CD4-positive, alpha-beta T cell treated with Interleukin-15 for 1 hour (primary cell): ENCODE measurements at regions not wholly inside any gene's neighbourhood (a gene's known extent, or its start where the extent isn't known, plus 50 kb on each side); places are given as distances from the start of the nearest gene placed in this dataset.

Experiments
- DNase-seq: peaks from one replicate; pipeline ENCODE4 v3.0.0-alpha.2; 2020

GRCh38 chr21:35682904-35683549, 377.3 kb downstream of the SETD4 start:
- no peak for DNase-seq

GRCh38 chr21:35681946-35682345, 378.4 kb downstream of the SETD4 start:
- DNase-seq = no peak

- DNase-seq = no peak
Observed at GRCh38 chr21:35679076-35679475, 381.2 kb downstream of the SETD4 start.

- DNase-seq = no peak
Observed at GRCh38 chr21:35678393-35678792, 381.9 kb downstream of the SETD4 start.

GRCh38 chr21:35677298-35677841, 383.0 kb downstream of the SETD4 start:
- no peak for DNase-seq

GRCh38 chr21:35674895-35675470, 385.3 kb downstream of the SETD4 start:
- DNase-seq = no peak

GRCh38 chr21:35674091-35674671, 386.1 kb downstream of the SETD4 start:
- no peak for DNase-seq

- DNase-seq = no peak
Observed at GRCh38 chr21:35672313-35672712, 388.0 kb downstream of the SETD4 start.

- DNase-seq = no peak
Observed at GRCh38 chr21:35664683-35665082, 395.6 kb downstream of the SETD4 start.

GRCh38 chr21:35663856-35664606, 396.3 kb downstream of the SETD4 start:
- no peak for DNase-seq

GRCh38 chr21:35658242-35658641, 402.1 kb downstream of the SETD4 start:
- DNase-seq = peak; percentile 20

- no peak for DNase-seq
Observed at GRCh38 chr21:35652872-35653271, 407.5 kb downstream of the SETD4 start.

- no peak for DNase-seq
Observed at GRCh38 chr21:35652196-35652595, 408.1 kb downstream of the SETD4 start.

- no peak for DNase-seq
Observed at GRCh38 chr21:35651196-35651595, 409.1 kb downstream of the SETD4 start.

- no peak for DNase-seq
Observed at GRCh38 chr21:35649186-35649585, 411.1 kb downstream of the SETD4 start.

- DNase-seq = no peak
Observed at GRCh38 chr21:35648512-35648911, 411.8 kb downstream of the SETD4 start.

GRCh38 chr21:35646606-35647005, 413.7 kb downstream of the SETD4 start:
- DNase-seq = no peak

- DNase-seq = no peak
Observed at GRCh38 chr21:35645991-35646390, 414.3 kb downstream of the SETD4 start.

- DNase-seq = no peak
Observed at GRCh38 chr21:35644523-35644922, 415.8 kb downstream of the SETD4 start.

GRCh38 chr21:35643176-35643575, 417.1 kb downstream of the SETD4 start:
- no peak for DNase-seq

GRCh38 chr21:35641271-35642016, 418.9 kb downstream of the SETD4 start:
- no peak for DNase-seq

GRCh38 chr21:35637431-35637830, 422.9 kb downstream of the SETD4 start:
- DNase-seq = no peak

- DNase-seq = no peak
Observed at GRCh38 chr21:35635994-35636393, 424.3 kb downstream of the SETD4 start.
